Glutamatergic neuron (in vitro differentiated cells): ENCODE measurements at regions not wholly inside any gene's neighbourhood (a gene's known extent, or its start where the extent isn't known, plus 50 kb on each side); places are given as distances from the start of the nearest gene placed in this dataset.

Source experiments
- DNase-seq: peaks from one replicate; pipeline ENCODE4 v3.0.0; 2022
- H3K27ac Mint-ChIP-seq: one replicate; pipeline ENCODE4 v1.8.0; 2020; ENCODE audit warnings: mild to moderate bottlenecking, mixed read lengths, inconsistent platforms; ENCODE audit not compliant: unreplicated experiment
- H3K27me3 Mint-ChIP-seq: one replicate; pipeline ENCODE4 v1.8.0; 2020; ENCODE audit warnings: mild to moderate bottlenecking, moderate library complexity, mixed read lengths, inconsistent platforms; ENCODE audit not compliant: unreplicated experiment
- H3K36me3 Mint-ChIP-seq: one replicate; pipeline ENCODE4 v1.8.0; 2020; ENCODE audit warnings: mild to moderate bottlenecking, mixed read lengths, inconsistent platforms; ENCODE audit not compliant: unreplicated experiment
- H3K4me1 Mint-ChIP-seq: one replicate; pipeline ENCODE4 v1.8.0; 2020; ENCODE audit warnings: mild to moderate bottlenecking, low read depth, mixed read lengths, inconsistent platforms; ENCODE audit not compliant: unreplicated experiment
- H3K4me3 Mint-ChIP-seq: one replicate; pipeline ENCODE4 v1.8.0; 2020; ENCODE audit warnings: mild to moderate bottlenecking, mixed read lengths, inconsistent platforms; ENCODE audit not compliant: unreplicated experiment
- H3K9me3 Mint-ChIP-seq: one replicate; pipeline ENCODE4 v1.8.0; 2020; ENCODE audit warnings: mild to moderate bottlenecking, moderate library complexity, mixed read lengths, inconsistent platforms; ENCODE audit not compliant: unreplicated experiment
- CTCF ChIP-seq: fragments of 200-600 bp; sonication (generic); IDR thresholded peaks from one replicate; pipeline ENCODE4 v1.5.0; 2021; ENCODE audit not compliant: partially characterized antibody, unreplicated experiment

GRCh38 chr1:192067360-192067759, 90.9 kb upstream of the RGS18 start:
- Mint-ChIP-seq H3K27me3 (no peaks in the 10 kb centered on the region), H3K27ac (no peak overlapping the region), H3K4me1 (no peaks in the 10 kb centered on the region), H3K9me3 (no peaks in the 10 kb centered on the region), H3K4me3 (no peak overlapping the region), H3K36me3 (no peaks in the 10 kb centered on the region)
- no peak for DNase-seq
- no peak for TF ChIP-seq CTCF

- no peak overlapping the region for H3K27ac Mint-ChIP-seq
- no peak for DNase-seq
- no peak overlapping the region for H3K4me3 Mint-ChIP-seq
- no peaks in the 10 kb centered on the region for H3K4me1 Mint-ChIP-seq
- H3K27me3 Mint-ChIP-seq = no peaks in the 10 kb centered on the region
- no peaks in the 10 kb centered on the region for H3K9me3 Mint-ChIP-seq
- H3K36me3 Mint-ChIP-seq = no peaks in the 10 kb centered on the region
- TF ChIP-seq CTCF = no peak
Observed at GRCh38 chr1:192070213-192070612, 88.0 kb upstream of the RGS18 start.

DNA sequence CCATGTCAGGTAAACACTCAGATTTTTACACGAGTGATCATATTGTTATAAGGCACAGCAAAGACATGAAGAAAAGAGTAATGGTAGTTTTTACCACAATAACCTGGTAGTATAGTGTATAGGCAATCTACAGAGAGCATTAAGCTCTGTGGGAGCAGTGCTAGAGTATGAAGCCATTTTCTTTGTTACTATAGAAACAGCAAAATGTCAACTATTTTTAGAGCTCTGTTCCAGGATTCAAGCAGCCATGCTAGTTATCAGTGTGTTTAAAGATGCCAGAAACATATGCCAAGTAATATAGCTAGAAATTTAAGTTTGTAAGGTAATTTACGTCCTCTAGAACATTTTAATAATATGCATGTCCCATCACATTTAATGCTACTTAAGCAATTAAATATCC, 77.6 kb upstream of the RGS18 start:
- no peak for TF ChIP-seq CTCF
- H3K27me3 Mint-ChIP-seq = no peaks in the 10 kb centered on the region
- H3K4me1 Mint-ChIP-seq = no peaks in the 10 kb centered on the region
- no peaks in the 10 kb centered on the region for H3K36me3 Mint-ChIP-seq
- no peaks in the 10 kb centered on the region for H3K9me3 Mint-ChIP-seq
- no peak overlapping the region for H3K27ac Mint-ChIP-seq
- no peak for DNase-seq
- no peak overlapping the region for H3K4me3 Mint-ChIP-seq

DNA sequence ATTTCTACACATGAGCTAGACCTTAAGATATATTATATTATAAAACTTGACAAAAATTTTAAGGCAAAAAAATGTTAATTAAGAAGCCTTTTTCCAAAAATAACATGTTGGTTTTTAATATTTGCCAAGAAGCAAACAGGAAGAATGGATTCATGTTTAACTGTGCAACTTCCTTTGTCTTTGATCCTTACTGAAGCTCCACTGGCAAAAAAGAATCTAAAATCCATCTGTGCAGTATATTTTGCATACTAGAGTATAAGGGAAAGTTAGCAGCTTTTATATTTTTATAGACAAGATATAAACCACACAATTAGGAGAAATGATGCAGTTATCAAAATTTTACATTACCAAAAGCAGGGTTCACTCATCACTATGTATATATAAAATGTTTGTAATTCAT, 76.9 kb upstream of the RGS18 start:
- H3K4me1 Mint-ChIP-seq = no peaks in the 10 kb centered on the region
- TF ChIP-seq CTCF = no peak
- H3K27ac Mint-ChIP-seq = no peak overlapping the region

DNA sequence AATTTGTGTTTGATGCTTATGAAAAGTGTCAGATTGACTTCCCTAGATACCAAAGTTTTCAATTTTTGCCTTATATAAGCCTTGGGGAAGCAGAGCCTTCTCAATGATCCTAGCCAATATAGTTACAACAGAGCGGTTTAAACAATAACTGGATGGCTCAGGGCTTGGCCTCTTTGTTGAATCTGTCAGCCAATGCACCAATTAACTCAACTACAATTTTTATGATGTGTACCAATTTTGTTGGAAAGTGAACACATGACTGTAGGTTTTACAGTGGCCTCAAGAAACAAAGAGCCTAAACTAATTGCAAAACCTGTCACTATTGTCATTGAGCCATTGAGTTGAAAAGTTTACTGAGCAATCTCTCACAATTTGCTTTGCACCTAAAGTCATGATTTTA, 71.6 kb upstream of the RGS18 start:
- no peaks in the 10 kb centered on the region for H3K27me3 Mint-ChIP-seq
- H3K36me3 Mint-ChIP-seq = no peaks in the 10 kb centered on the region
- no peak for DNase-seq
- no peaks in the 10 kb centered on the region for H3K4me1 Mint-ChIP-seq
- H3K9me3 Mint-ChIP-seq = no peaks in the 10 kb centered on the region
- H3K27ac Mint-ChIP-seq = no peak overlapping the region
- no peak for TF ChIP-seq CTCF
- no peak overlapping the region for H3K4me3 Mint-ChIP-seq

More for the DNA sequence above, 76.9 kb upstream of the RGS18 start:
- DNase-seq = no peak
- Mint-ChIP-seq H3K9me3 (no peaks in the 10 kb centered on the region), H3K27me3 (no peaks in the 10 kb centered on the region), H3K36me3 (no peaks in the 10 kb centered on the region), H3K4me3 (no peak overlapping the region)
